SK-N-SH (cell line): ENCODE measurements at regions not wholly inside any gene's neighbourhood (a gene's known extent, or its start where the extent isn't known, plus 50 kb on each side); places are given as distances from the start of the nearest gene placed in this dataset.

Source experiments
- EP300 ChIP-seq, 2 experiments: IDR thresholded peaks; 2 replicates each; pipeline versions ENCODE4 v1.4.0 to v1.6.1; 2012; ENCODE audit warnings: borderline replicate concordance in 1 of 2, low read depth in 1 of 2, low read length in 1 of 2
- EZH2phosphoT487 ChIP-seq: fragments of 200-600 bp; sonication (generic); IDR thresholded peaks from 2 replicates; pipeline ENCODE4 v1.6.1; 2017; ENCODE audit warnings: low read depth, mixed run types, mild to moderate bottlenecking, antibody characterized with exemption, moderate library complexity, borderline replicate concordance
- JUND ChIP-seq: IDR thresholded peaks from 2 replicates; pipeline ENCODE4 v1.4.0; 2012
- POLR2AphosphoS5 ChIP-seq: IDR thresholded peaks from 2 replicates; pipeline ENCODE4 v1.6.1; 2012; ENCODE audit warnings: low read depth, low read length
- RCOR1 ChIP-seq: fragments of 150-350 bp; IDR thresholded peaks from 2 replicates; pipeline ENCODE4 v1.6.1; 2017; ENCODE audit warnings: antibody characterized with exemption, low read length
- TAF1 ChIP-seq: IDR thresholded peaks from 2 replicates; pipeline ENCODE4 v1.6.1; 2012; ENCODE audit warnings: low read depth, mild to moderate bottlenecking, low read length, moderate library complexity, borderline replicate concordance
- YY1 ChIP-seq: IDR thresholded peaks from 2 replicates; pipeline ENCODE4 v1.4.0; 2012; ENCODE audit warnings: low read depth, mild to moderate bottlenecking
- TF ChIP-seq, protein P1 (sequence below): fragments of 200-600 bp; sonication (generic); IDR thresholded peaks from 2 replicates; pipeline ENCODE4 v1.6.1; 2017; ENCODE audit warnings: antibody characterized with exemption, mild to moderate bottlenecking, moderate library complexity
- TF ChIP-seq, protein P2 (sequence below): IDR thresholded peaks from 2 replicates; pipeline ENCODE4 v1.4.0; 2012; ENCODE audit warnings: low read depth
- TF ChIP-seq, protein P3 (sequence below): IDR thresholded peaks from 2 replicates; pipeline ENCODE4 v1.6.1; 2012; ENCODE audit warnings: mild to moderate bottlenecking, low read depth, low read length, moderate library complexity
- TF ChIP-seq, protein P4 (sequence below): fragments of 150-350 bp; IDR thresholded peaks from 2 replicates; pipeline ENCODE4 v1.6.1; 2017; ENCODE audit warnings: antibody characterized with exemption, low read length, low read depth, borderline replicate concordance
- TF ChIP-seq, protein P5 (sequence below): fragments of 150-350 bp; IDR thresholded peaks from 2 replicates; pipeline ENCODE4 v1.6.1; 2016; ENCODE audit warnings: mild to moderate bottlenecking, low read depth, low read length

DNA sequence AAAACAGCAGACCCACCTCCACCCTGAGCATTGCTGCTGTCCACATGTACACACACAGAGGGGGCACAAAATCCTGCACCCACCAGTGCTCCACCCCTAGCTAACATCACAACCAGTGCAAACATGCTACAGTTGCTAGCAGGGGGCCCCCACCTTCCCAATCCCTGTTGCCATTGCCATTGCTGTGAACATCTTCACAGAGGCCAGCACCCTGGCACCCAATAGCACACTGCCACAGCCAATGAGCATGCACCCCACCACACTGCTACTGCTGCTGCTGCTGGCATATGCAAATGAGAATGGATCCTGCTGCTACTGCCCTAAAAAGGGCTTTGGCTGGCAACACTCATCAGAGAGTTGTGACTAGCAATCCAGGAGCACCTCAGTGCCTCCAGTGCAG lies 1061.9 kb downstream of the ARAP2 start:
- TF ChIP-seq, protein P1, sequence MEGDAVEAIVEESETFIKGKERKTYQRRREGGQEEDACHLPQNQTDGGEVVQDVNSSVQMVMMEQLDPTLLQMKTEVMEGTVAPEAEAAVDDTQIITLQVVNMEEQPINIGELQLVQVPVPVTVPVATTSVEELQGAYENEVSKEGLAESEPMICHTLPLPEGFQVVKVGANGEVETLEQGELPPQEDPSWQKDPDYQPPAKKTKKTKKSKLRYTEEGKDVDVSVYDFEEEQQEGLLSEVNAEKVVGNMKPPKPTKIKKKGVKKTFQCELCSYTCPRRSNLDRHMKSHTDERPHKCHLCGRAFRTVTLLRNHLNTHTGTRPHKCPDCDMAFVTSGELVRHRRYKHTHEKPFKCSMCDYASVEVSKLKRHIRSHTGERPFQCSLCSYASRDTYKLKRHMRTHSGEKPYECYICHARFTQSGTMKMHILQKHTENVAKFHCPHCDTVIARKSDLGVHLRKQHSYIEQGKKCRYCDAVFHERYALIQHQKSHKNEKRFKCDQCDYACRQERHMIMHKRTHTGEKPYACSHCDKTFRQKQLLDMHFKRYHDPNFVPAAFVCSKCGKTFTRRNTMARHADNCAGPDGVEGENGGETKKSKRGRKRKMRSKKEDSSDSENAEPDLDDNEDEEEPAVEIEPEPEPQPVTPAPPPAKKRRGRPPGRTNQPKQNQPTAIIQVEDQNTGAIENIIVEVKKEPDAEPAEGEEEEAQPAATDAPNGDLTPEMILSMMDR = no peak
- TF ChIP-seq JUND (no peak), EP300 (IDR thresholded peaks at IDR 0.05; ENCODE audit: borderline replicate concordance in 1 of 2, low read depth in 1 of 2, low read length in 1 of 2) (no peak), POLR2AphosphoS5 (no peak), EZH2phosphoT487 (no peak), YY1 (no peak), RCOR1 (no peak), TAF1 (no peak)
- TF ChIP-seq, protein P2, sequence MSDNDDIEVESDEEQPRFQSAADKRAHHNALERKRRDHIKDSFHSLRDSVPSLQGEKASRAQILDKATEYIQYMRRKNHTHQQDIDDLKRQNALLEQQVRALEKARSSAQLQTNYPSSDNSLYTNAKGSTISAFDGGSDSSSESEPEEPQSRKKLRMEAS = no peak
- TF ChIP-seq, protein P3, sequence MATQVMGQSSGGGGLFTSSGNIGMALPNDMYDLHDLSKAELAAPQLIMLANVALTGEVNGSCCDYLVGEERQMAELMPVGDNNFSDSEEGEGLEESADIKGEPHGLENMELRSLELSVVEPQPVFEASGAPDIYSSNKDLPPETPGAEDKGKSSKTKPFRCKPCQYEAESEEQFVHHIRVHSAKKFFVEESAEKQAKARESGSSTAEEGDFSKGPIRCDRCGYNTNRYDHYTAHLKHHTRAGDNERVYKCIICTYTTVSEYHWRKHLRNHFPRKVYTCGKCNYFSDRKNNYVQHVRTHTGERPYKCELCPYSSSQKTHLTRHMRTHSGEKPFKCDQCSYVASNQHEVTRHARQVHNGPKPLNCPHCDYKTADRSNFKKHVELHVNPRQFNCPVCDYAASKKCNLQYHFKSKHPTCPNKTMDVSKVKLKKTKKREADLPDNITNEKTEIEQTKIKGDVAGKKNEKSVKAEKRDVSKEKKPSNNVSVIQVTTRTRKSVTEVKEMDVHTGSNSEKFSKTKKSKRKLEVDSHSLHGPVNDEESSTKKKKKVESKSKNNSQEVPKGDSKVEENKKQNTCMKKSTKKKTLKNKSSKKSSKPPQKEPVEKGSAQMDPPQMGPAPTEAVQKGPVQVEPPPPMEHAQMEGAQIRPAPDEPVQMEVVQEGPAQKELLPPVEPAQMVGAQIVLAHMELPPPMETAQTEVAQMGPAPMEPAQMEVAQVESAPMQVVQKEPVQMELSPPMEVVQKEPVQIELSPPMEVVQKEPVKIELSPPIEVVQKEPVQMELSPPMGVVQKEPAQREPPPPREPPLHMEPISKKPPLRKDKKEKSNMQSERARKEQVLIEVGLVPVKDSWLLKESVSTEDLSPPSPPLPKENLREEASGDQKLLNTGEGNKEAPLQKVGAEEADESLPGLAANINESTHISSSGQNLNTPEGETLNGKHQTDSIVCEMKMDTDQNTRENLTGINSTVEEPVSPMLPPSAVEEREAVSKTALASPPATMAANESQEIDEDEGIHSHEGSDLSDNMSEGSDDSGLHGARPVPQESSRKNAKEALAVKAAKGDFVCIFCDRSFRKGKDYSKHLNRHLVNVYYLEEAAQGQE = no peak
- TF ChIP-seq, protein P4, sequence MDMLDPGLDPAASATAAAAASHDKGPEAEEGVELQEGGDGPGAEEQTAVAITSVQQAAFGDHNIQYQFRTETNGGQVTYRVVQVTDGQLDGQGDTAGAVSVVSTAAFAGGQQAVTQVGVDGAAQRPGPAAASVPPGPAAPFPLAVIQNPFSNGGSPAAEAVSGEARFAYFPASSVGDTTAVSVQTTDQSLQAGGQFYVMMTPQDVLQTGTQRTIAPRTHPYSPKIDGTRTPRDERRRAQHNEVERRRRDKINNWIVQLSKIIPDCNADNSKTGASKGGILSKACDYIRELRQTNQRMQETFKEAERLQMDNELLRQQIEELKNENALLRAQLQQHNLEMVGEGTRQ = no peak
- TF ChIP-seq, protein P5, sequence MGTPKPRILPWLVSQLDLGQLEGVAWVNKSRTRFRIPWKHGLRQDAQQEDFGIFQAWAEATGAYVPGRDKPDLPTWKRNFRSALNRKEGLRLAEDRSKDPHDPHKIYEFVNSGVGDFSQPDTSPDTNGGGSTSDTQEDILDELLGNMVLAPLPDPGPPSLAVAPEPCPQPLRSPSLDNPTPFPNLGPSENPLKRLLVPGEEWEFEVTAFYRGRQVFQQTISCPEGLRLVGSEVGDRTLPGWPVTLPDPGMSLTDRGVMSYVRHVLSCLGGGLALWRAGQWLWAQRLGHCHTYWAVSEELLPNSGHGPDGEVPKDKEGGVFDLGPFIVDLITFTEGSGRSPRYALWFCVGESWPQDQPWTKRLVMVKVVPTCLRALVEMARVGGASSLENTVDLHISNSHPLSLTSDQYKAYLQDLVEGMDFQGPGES = no peak
